Testis (tissue), 2 donors: ENCODE measurements at regions not wholly inside any gene's neighbourhood (a gene's known extent, or its start where the extent isn't known, plus 50 kb on each side); places are given as distances from the start of the nearest gene placed in this dataset.
"Not testable (repeated sequence)": the region's sequence is repeated elsewhere in the genome, so short reads cannot be mapped to it uniquely, and the experiment has no call there.

Experiments
- DNase-seq: peaks from one replicate; pipeline ENCODE4 v3.0.0-alpha.2; 2019
- H3K27ac ChIP-seq, 2 donors: fragments of 200-600 bp; sonication (generic); one replicate each; pipeline ENCODE4 v1.5.1; 2019
- H3K27me3 ChIP-seq: fragments of 200-600 bp; sonication (generic); one replicate; pipeline ENCODE4 v1.5.1; 2019
- H3K36me3 ChIP-seq: fragments of 200-600 bp; sonication (generic); one replicate; pipeline ENCODE4 v1.5.1; 2017; ENCODE audit warnings: low read depth; ENCODE audit errors: missing control alignments
- H3K4me1 ChIP-seq: fragments of 200-600 bp; sonication (generic); one replicate; pipeline ENCODE4 v1.5.1; 2019
- H3K4me3 ChIP-seq, 2 donors: fragments of 200-600 bp; sonication (generic); one replicate each; pipeline ENCODE4 v1.5.1; 2017 to 2019
- H3K9me3 ChIP-seq: fragments of 200-600 bp; sonication (generic); one replicate; pipeline ENCODE4 v1.5.1; 2017
- CTCF ChIP-seq, 3 experiments: fragments of 450-650 bp in 2 of 3; fragments of 200-600 bp in 1 of 3; sonication (generic) in 1 of 3; IDR thresholded peaks; one replicate each; pipeline ENCODE4 v1.5.1; 2016 to 2019; ENCODE audit warnings: antibody characterized with exemption in 3 of 3, mild to moderate bottlenecking in 2 of 3, moderate library complexity in 1 of 3
- POLR2A ChIP-seq: fragments of 450-650 bp; IDR thresholded peaks from one replicate; pipeline ENCODE4 v1.6.1; 2017; ENCODE audit warnings: antibody characterized with exemption, mild to moderate bottlenecking, moderate library complexity
- WGBS, 2 donors: methylation state at CpG; one replicate each; pipeline ENCODE4 v1.1.5; 2018; 5-methylcytosine and 5-hydroxymethylcytosine counted together
- intact Hi-C: fragments of 100-400 bp; cut with DNase I; formaldehyde crosslinking; loops from one replicate; pipeline ENCODE4 v1.15.1; 2023; ENCODE audit warnings: low total_unique reads

- TF ChIP-seq POLR2A (no peak), CTCF (IDR thresholded peaks at IDR 0.05) (no peak)
- Histone ChIP-seq H3K36me3 (no peaks in the 10 kb centered on the region), H3K4me1 (no peaks in the 10 kb centered on the region), H3K9me3 (no peaks in the 10 kb centered on the region), H3K4me3 (no peak overlapping the region), H3K27me3 (no peaks in the 10 kb centered on the region), H3K27ac (no peak overlapping the region)
- intact Hi-C loops, result no loop called here
- WGBS, 2 donors, result 90 to 93% methylated on average over 8 of the region's 8 CpGs
- DNase-seq, result no peak
Measured at GRCh38 chr1:208351838-208352237, 107.7 kb upstream of the PLXNA2 start.

- H3K4me3 ChIP-seq, H3K9me3 ChIP-seq, H3K36me3 ChIP-seq, H3K4me1 ChIP-seq, H3K27me3 ChIP-seq, DNase-seq, H3K27ac ChIP-seq, intact Hi-C loops: not testable (repeated sequence)
- WGBS, 2 donors, result 95 to 96% methylated on average over 5 of the region's 5 CpGs
Measured at GRCh38 chr1:208353797-208354196, 109.6 kb upstream of the PLXNA2 start.

- H3K4me3 ChIP-seq, result no peak overlapping the region
- 45 to 48% methylated on average over 8 of the region's 8 CpGs for WGBS, 2 donors
- TF ChIP-seq CTCF (IDR thresholded peaks at IDR 0.05) (no peak), POLR2A (no peak)
- intact Hi-C loops, result no loop called here
- DNase-seq, result no peak
- H3K27me3 ChIP-seq, result no peaks in the 10 kb centered on the region
- H3K36me3 ChIP-seq, result no peaks in the 10 kb centered on the region
- H3K9me3 ChIP-seq, result no peaks in the 10 kb centered on the region
- H3K27ac ChIP-seq, result no peak overlapping the region
- no peaks in the 10 kb centered on the region for H3K4me1 ChIP-seq
Measured at GRCh38 chr1:208357644-208358507, 113.7 kb upstream of the PLXNA2 start.

- TF ChIP-seq CTCF (IDR thresholded peaks at IDR 0.05) (no peak), POLR2A (no peak)
- Histone ChIP-seq H3K36me3 (no peaks in the 10 kb centered on the region), H3K27ac (no peak overlapping the region), H3K4me1 (no peaks in the 10 kb centered on the region), H3K4me3 (no peak overlapping the region), H3K9me3 (no peaks in the 10 kb centered on the region), H3K27me3 (no peaks in the 10 kb centered on the region)
- intact Hi-C loops, result no loop called here
- 79 to 81% methylated on average over 4 of the region's 4 CpGs for WGBS, 2 donors
- DNase-seq, result no peak
Measured at GRCh38 chr1:208358651-208359050, 114.5 kb upstream of the PLXNA2 start.

- no peak for TF ChIP-seq POLR2A
- Histone ChIP-seq H3K4me1 (no peaks in the 10 kb centered on the region), H3K4me3 (no peak overlapping the region), H3K27me3 (no peaks in the 10 kb centered on the region), H3K36me3 (no peaks in the 10 kb centered on the region), H3K27ac (no peak overlapping the region), H3K9me3 (no peaks in the 10 kb centered on the region)
- no peak for DNase-seq
- intact Hi-C loops, result no loop called here
- WGBS, 2 donors, result 82 to 87% methylated on average over 2 of the region's 2 CpGs
Measured at GRCh38 chr1:208362011-208362410, 117.8 kb upstream of the PLXNA2 start.

GRCh38 chr1:208366559-208366958 lies 122.4 kb upstream of the PLXNA2 start:
- Histone ChIP-seq H3K36me3 (no peaks in the 10 kb centered on the region), H3K27me3 (no peaks in the 10 kb centered on the region), H3K4me3 (no peak overlapping the region), H3K27ac (no peak overlapping the region), H3K4me1 (no peaks in the 10 kb centered on the region), H3K9me3 (no peaks in the 10 kb centered on the region)
- intact Hi-C loops, result no loop called here
- DNase-seq, result no peak
- TF ChIP-seq POLR2A (no peak), CTCF (IDR thresholded peaks at IDR 0.05) (no peak)
- 73 to 80% methylated on average over 1 of the region's 1 CpG for WGBS, 2 donors
